GM18507 (cell line): ENCODE measurements at regions not wholly inside any gene's neighbourhood (a gene's known extent, or its start where the extent isn't known, plus 50 kb on each side); places are given as distances from the start of the nearest gene placed in this dataset.
"Not testable (repeated sequence)": the region's sequence is repeated elsewhere in the genome, so short reads cannot be mapped to it uniquely, and the experiment has no call there.

ENCODE experiments used
- DNase-seq: peaks from one replicate; pipeline ENCODE4 v3.0.0; 2011; ENCODE audit warnings: low read depth; ENCODE audit not compliant: insufficient read length; ENCODE audit errors: extremely low spot score
- FAIRE-seq: peaks from 2 replicates; lab custom pipeline; 2011; peaks lifted over from hg19 to GRCh38; lab: Jason Lieb, UNC

GRCh38 chr3:87462228-87462627 lies 185.8 kb upstream of the POU1F1 start:
- FAIRE-seq (no peak), DNase-seq (no peak)

GRCh38 chr3:87461443-87461842 lies 185.1 kb upstream of the POU1F1 start:
- FAIRE-seq (no peak), DNase-seq (no peak)

- no peak for FAIRE-seq
Observed at GRCh38 chr3:87461036-87461435, 184.7 kb upstream of the POU1F1 start.

GRCh38 chr3:87448558-87448957 lies 172.2 kb upstream of the POU1F1 start:
- DNase-seq (no peak), FAIRE-seq (no peak)

More at GRCh38 chr3:87461036-87461435, 184.7 kb upstream of the POU1F1 start:
- no peak for DNase-seq

GRCh38 chr3:87446849-87447387 lies 170.5 kb upstream of the POU1F1 start:
- DNase-seq, result no peak
- no peak for FAIRE-seq

- DNase-seq (no peak), FAIRE-seq (no peak)
Observed at GRCh38 chr3:87442470-87442869, 166.1 kb upstream of the POU1F1 start.

- DNase-seq (no peak), FAIRE-seq (no peak)
Observed at GRCh38 chr3:87437765-87438164, 161.4 kb upstream of the POU1F1 start.

- no peak for FAIRE-seq
Observed at GRCh38 chr3:87436781-87437543, 160.6 kb upstream of the POU1F1 start.

GRCh38 chr3:87435926-87436620 lies 159.7 kb upstream of the POU1F1 start:
- no peak for FAIRE-seq
- no peak for DNase-seq

More at GRCh38 chr3:87436781-87437543, 160.6 kb upstream of the POU1F1 start:
- no peak for DNase-seq

- DNase-seq, result not testable (repeated sequence)
Observed at GRCh38 chr3:87433445-87433844, 157.1 kb upstream of the POU1F1 start.

GRCh38 chr3:87426918-87427317 lies 150.5 kb upstream of the POU1F1 start:
- DNase-seq, result no peak
- FAIRE-seq, result no peak

More at GRCh38 chr3:87433445-87433844, 157.1 kb upstream of the POU1F1 start:
- not testable (repeated sequence) for FAIRE-seq

GRCh38 chr3:87425056-87425455 lies 148.7 kb upstream of the POU1F1 start:
- DNase-seq (no peak), FAIRE-seq (no peak)

- no peak for DNase-seq
- FAIRE-seq, result no peak
Observed at GRCh38 chr3:87423336-87423735, 147.0 kb upstream of the POU1F1 start.

- DNase-seq, result no peak
- FAIRE-seq, result no peak
Observed at GRCh38 chr3:87422333-87422732, 145.9 kb upstream of the POU1F1 start.

GRCh38 chr3:87420171-87420570 lies 143.8 kb upstream of the POU1F1 start:
- DNase-seq (no peak), FAIRE-seq (no peak)

GRCh38 chr3:87414271-87414670 lies 137.9 kb upstream of the POU1F1 start:
- no peak for DNase-seq
- FAIRE-seq, result no peak

- FAIRE-seq, result no peak
Observed at GRCh38 chr3:87413814-87414213, 137.4 kb upstream of the POU1F1 start.

GRCh38 chr3:87410110-87410509 lies 133.7 kb upstream of the POU1F1 start:
- FAIRE-seq (no peak), DNase-seq (no peak)

More at GRCh38 chr3:87413814-87414213, 137.4 kb upstream of the POU1F1 start:
- DNase-seq, result no peak

GRCh38 chr3:87398168-87398801 lies 121.9 kb upstream of the POU1F1 start:
- DNase-seq, result no peak

GRCh38 chr3:87397211-87397610 lies 120.8 kb upstream of the POU1F1 start:
- no peak for FAIRE-seq

More at GRCh38 chr3:87398168-87398801, 121.9 kb upstream of the POU1F1 start:
- no peak for FAIRE-seq

More at GRCh38 chr3:87397211-87397610, 120.8 kb upstream of the POU1F1 start:
- DNase-seq, result no peak
